A549 (cell line): ENCODE measurements at regions not wholly inside any gene's neighbourhood (a gene's known extent, or its start where the extent isn't known, plus 50 kb on each side); places are given as distances from the start of the nearest gene placed in this dataset.

Source experiments
- ATAC-seq, 2 experiments: fragments of 200-7000 bp in 1 of 2; fragments of >200 bp in 1 of 2; cut with Nextera tagmentation in 1 of 2; cut with Tn5 transposase in 1 of 2; 3 replicates each; pipeline versions ENCODE4 v1.8.0 to v1.9.1; 2018 to 2020; ENCODE audit warnings: mild to moderate bottlenecking in 1 of 2, moderate library complexity in 1 of 2
- CTCF ChIA-PET: fragments of 300-600 bp; sonication (Branson Sonifier 250); formaldehyde crosslinking; extraction: SDS; loops from one replicate; lab custom pipeline; 2021; ENCODE audit warnings: antibody characterized with exemption, inconsistent platforms; lab: Yijun Ruan, JAX
- POLR2A ChIA-PET: fragments of 350-600 bp; formaldehyde crosslinking; extraction: SDS; loops from one replicate; lab custom pipeline; 2021; ENCODE audit warnings: antibody characterized with exemption, inconsistent platforms; lab: Yijun Ruan, JAX
- DNase-seq, 2 experiments: peaks; one replicate each; pipeline versions ENCODE4 v3.0.0 to v3.0.0-alpha.2; 2011 to 2016; ENCODE audit warnings: low read depth in 1 of 2, low spot score in 1 of 2
- FAIRE-seq: peaks from 2 replicates; lab custom pipeline; 2011; peaks lifted over from hg19 to GRCh38; lab: Jason Lieb, UNC
- H3K27ac ChIP-seq, 2 experiments: fragments of >200 bp; sonication (Bioruptor Twin); formaldehyde crosslinking; 3 replicates each; pipeline ENCODE4 v1.5.1; 2016 to 2017
- H3K4me1 ChIP-seq: fragments of >200 bp; sonication (Bioruptor Twin); formaldehyde crosslinking; 3 replicates; pipeline ENCODE4 v1.6.1; 2016
- H3K4me2 ChIP-seq: fragments of >200 bp; sonication (Bioruptor Twin); formaldehyde crosslinking; 3 replicates; pipeline ENCODE4 v1.6.1; 2016
- H3K4me3 ChIP-seq: fragments of >200 bp; sonication (Bioruptor Twin); formaldehyde crosslinking; 3 replicates; pipeline ENCODE4 v1.5.1; 2016
- H3K9me3 ChIP-seq: fragments of >200 bp; sonication (Bioruptor Twin); formaldehyde crosslinking; 3 replicates; pipeline ENCODE4 v1.6.1; 2016
- BHLHE40 ChIP-seq: IDR thresholded peaks from 2 replicates; pipeline ENCODE4 v1.6.1; 2012; ENCODE audit warnings: low read depth, low read length, inconsistent platforms
- CBX2 ChIP-seq: fragments of 200-600 bp; sonication (generic); IDR thresholded peaks from 2 replicates; pipeline ENCODE4 v1.6.1; 2016; ENCODE audit warnings: low read depth, mild to moderate bottlenecking, borderline replicate concordance
- EP300 ChIP-seq, 2 experiments: fragments of >200 bp; sonication (Bioruptor Twin); formaldehyde crosslinking; IDR thresholded peaks; 2 replicates in 1 of 2; 3 replicates in 1 of 2; pipeline ENCODE4 v1.6.1; 2016 to 2017
- FOSB ChIP-seq: fragments of 250-450 bp; sonication (Bioruptor Pico); IDR thresholded peaks from 2 replicates; pipeline ENCODE4 v1.5.0; 2020; ENCODE audit warnings: mild to moderate bottlenecking, moderate library complexity
- HOXA7 ChIP-seq: fragments of 250-450 bp; sonication (Bioruptor Pico); IDR thresholded peaks from 2 replicates; pipeline ENCODE4 v1.5.0; 2020; ENCODE audit warnings: mild to moderate bottlenecking, moderate library complexity
- HOXB5 ChIP-seq: fragments of 250-450 bp; sonication (Bioruptor Pico); IDR thresholded peaks from 2 replicates; pipeline ENCODE4 v1.5.0; 2020; ENCODE audit warnings: mild to moderate bottlenecking, moderate library complexity
- JUN ChIP-seq, 2 experiments: fragments of >200 bp; sonication (Bioruptor Twin); formaldehyde crosslinking; IDR thresholded peaks; 2 replicates in 1 of 2; 3 replicates in 1 of 2; pipeline ENCODE4 v1.6.1; 2016 to 2017
- JUNB ChIP-seq: fragments of >200 bp; sonication (Bioruptor Twin); formaldehyde crosslinking; IDR thresholded peaks from 2 replicates; pipeline ENCODE4 v1.6.1; 2016
- KDM1A ChIP-seq: fragments of 200-600 bp; sonication (generic); IDR thresholded peaks from 2 replicates; pipeline ENCODE4 v1.6.1; 2016; ENCODE audit warnings: low read depth, mild to moderate bottlenecking
- MAFK ChIP-seq: fragments of 450-650 bp; IDR thresholded peaks from 2 replicates; pipeline ENCODE4 v1.6.1; 2014; ENCODE audit not compliant: partially characterized antibody
- MAZ ChIP-seq: fragments of 150-350 bp; IDR thresholded peaks from 2 replicates; pipeline ENCODE4 v1.6.1; 2014; ENCODE audit warnings: antibody characterized with exemption, low read depth, low read length, borderline replicate concordance
- RAD21 ChIP-seq, 2 experiments: fragments of >200 bp in 1 of 2; sonication (Bioruptor Twin) in 1 of 2; formaldehyde crosslinking in 1 of 2; IDR thresholded peaks in 1 of 2; conservative IDR thresholded peaks in 1 of 2; 2 replicates in 1 of 2; 3 replicates in 1 of 2; pipeline ENCODE4 v1.6.1; 2012 to 2018; ENCODE audit warnings: inconsistent platforms in 1 of 2
- RARB ChIP-seq: fragments of 250-450 bp; sonication (Bioruptor Pico); IDR thresholded peaks from 2 replicates; pipeline ENCODE4 v1.8.0; 2021; ENCODE audit warnings: mild to moderate bottlenecking, moderate library complexity
- RFX5 ChIP-seq: fragments of 450-650 bp; IDR thresholded peaks from 2 replicates; pipeline ENCODE4 v1.7.1; 2014; ENCODE audit warnings: antibody characterized with exemption, mild to moderate bottlenecking, moderate library complexity
- ZC3H11A ChIP-seq: fragments of 450-650 bp; IDR thresholded peaks from 2 replicates; pipeline ENCODE4 v1.6.1; 2014; ENCODE audit warnings: antibody characterized with exemption, mild to moderate bottlenecking
- ZFP36 ChIP-seq: fragments of 450-650 bp; IDR thresholded peaks from 2 replicates; pipeline ENCODE4 v1.6.1; 2014; ENCODE audit warnings: borderline replicate concordance; ENCODE audit not compliant: partially characterized antibody
- ZNF302 ChIP-seq: fragments of 250-450 bp; sonication (Bioruptor Pico); IDR thresholded peaks from 2 replicates; pipeline ENCODE4 v1.9.0; 2021; ENCODE audit warnings: inconsistent platforms, mild to moderate bottlenecking, moderate library complexity
- WGBS: methylation state at CpG from one replicate; pipeline ENCODE4 v1.1.6; 2017; ENCODE audit errors: missing lambda C conversion rate; 5-methylcytosine and 5-hydroxymethylcytosine counted together
- TF ChIP-seq, protein P1 (sequence below): fragments of 200-600 bp; sonication (generic); IDR thresholded peaks from 2 replicates; pipeline ENCODE4 v1.6.1; 2016; ENCODE audit warnings: antibody characterized with exemption, mild to moderate bottlenecking, moderate library complexity
- TF ChIP-seq, protein P2 (sequence below): fragments of >200 bp; sonication (Bioruptor Twin); formaldehyde crosslinking; IDR thresholded peaks from 3 replicates; pipeline ENCODE4 v1.6.1; 2016
- TF ChIP-seq, protein P3 (sequence below): IDR thresholded peaks from 2 replicates; pipeline ENCODE4 v1.6.1; 2012

- ATAC-seq (no peak), DNase-seq (no peak), FAIRE-seq (no peak)
- Histone ChIP-seq H3K4me3 (no peak overlapping the region), H3K9me3 (no peaks in the 10 kb centered on the region), H3K4me2 (no peak overlapping the region), H3K4me1 (no peaks in the 10 kb centered on the region), H3K27ac (no peak overlapping the region)
- CTCF ChIA-PET = no interaction called here
- TF ChIP-seq HOXB5 (no peak), CBX2 (no peak), EP300 (IDR thresholded peaks at IDR 0.05) (no peak), HOXA7 (no peak), RAD21 (conservative IDR thresholded peaks at IDR 0.05 in 1 of 2, IDR thresholded peaks at IDR 0.05 in 1 of 2) (no peak), JUN (IDR thresholded peaks at IDR 0.05) (no peak), RFX5 (no peak)
- WGBS = 2% methylated on average over 5 of the region's 5 CpGs
- POLR2A ChIA-PET = no interaction called here
Observed at GRCh38 chr10:2048337-2048973, 311.1 kb upstream of the ADARB2 start.

- H3K27ac ChIP-seq = no peak overlapping the region
- 17% methylated on average over 3 of the region's 3 CpGs for WGBS
- no peaks in the 10 kb centered on the region for H3K9me3 ChIP-seq
- H3K4me1 ChIP-seq = no peaks in the 10 kb centered on the region
- FAIRE-seq (no peak), DNase-seq (no peak), ATAC-seq (no peak)
- ChIA-PET POLR2A (no interaction called here), CTCF (no interaction called here)
- no peak overlapping the region for H3K4me2 ChIP-seq
- no peak overlapping the region for H3K4me3 ChIP-seq
- TF ChIP-seq, protein P1, sequence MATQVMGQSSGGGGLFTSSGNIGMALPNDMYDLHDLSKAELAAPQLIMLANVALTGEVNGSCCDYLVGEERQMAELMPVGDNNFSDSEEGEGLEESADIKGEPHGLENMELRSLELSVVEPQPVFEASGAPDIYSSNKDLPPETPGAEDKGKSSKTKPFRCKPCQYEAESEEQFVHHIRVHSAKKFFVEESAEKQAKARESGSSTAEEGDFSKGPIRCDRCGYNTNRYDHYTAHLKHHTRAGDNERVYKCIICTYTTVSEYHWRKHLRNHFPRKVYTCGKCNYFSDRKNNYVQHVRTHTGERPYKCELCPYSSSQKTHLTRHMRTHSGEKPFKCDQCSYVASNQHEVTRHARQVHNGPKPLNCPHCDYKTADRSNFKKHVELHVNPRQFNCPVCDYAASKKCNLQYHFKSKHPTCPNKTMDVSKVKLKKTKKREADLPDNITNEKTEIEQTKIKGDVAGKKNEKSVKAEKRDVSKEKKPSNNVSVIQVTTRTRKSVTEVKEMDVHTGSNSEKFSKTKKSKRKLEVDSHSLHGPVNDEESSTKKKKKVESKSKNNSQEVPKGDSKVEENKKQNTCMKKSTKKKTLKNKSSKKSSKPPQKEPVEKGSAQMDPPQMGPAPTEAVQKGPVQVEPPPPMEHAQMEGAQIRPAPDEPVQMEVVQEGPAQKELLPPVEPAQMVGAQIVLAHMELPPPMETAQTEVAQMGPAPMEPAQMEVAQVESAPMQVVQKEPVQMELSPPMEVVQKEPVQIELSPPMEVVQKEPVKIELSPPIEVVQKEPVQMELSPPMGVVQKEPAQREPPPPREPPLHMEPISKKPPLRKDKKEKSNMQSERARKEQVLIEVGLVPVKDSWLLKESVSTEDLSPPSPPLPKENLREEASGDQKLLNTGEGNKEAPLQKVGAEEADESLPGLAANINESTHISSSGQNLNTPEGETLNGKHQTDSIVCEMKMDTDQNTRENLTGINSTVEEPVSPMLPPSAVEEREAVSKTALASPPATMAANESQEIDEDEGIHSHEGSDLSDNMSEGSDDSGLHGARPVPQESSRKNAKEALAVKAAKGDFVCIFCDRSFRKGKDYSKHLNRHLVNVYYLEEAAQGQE = no peak
- no peak for TF ChIP-seq ZC3H11A
Observed at GRCh38 chr10:2047679-2048078, 310.4 kb upstream of the ADARB2 start.

DNA sequence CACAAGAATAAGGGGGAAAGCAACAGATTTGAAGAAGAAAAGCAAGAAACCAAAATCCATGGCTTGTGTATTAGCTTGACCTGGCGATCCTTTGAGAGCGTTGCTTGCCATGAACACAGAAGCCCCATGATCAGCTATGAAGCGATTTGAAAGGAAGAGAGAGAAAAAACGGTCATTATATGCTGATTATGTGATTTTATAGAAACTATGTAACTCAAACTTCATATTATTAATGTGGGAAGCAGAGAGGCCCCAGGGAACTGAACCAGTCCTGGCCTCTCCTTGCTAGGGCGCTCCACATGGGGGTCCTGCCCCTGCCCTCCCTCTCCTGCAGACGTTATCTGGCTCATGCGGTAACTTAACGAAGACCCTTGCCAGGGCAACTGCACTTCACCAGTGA lies 306.1 kb upstream of the ADARB2 start:
- no peak overlapping the region for H3K27ac ChIP-seq
- POLR2A ChIA-PET = no interaction called here
- TF ChIP-seq, protein P2, sequence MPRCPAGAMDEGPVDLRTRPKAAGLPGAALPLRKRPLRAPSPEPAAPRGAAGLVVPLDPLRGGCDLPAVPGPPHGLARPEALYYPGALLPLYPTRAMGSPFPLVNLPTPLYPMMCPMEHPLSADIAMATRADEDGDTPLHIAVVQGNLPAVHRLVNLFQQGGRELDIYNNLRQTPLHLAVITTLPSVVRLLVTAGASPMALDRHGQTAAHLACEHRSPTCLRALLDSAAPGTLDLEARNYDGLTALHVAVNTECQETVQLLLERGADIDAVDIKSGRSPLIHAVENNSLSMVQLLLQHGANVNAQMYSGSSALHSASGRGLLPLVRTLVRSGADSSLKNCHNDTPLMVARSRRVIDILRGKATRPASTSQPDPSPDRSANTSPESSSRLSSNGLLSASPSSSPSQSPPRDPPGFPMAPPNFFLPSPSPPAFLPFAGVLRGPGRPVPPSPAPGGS = no peak
- TF ChIP-seq KDM1A (no peak), FOSB (no peak), HOXA7 (no peak), EP300 (IDR thresholded peaks at IDR 0.05) (no peak), BHLHE40 (no peak), MAFK (peak; percentile 4), MAZ (no peak)
- no peaks in the 10 kb centered on the region for H3K9me3 ChIP-seq
- FAIRE-seq (no peak), ATAC-seq (no peak), DNase-seq (no peak)
- H3K4me1 ChIP-seq = no peaks in the 10 kb centered on the region
- no peak overlapping the region for H3K4me3 ChIP-seq
- 14% methylated on average over 6 of the region's 8 CpGs for WGBS
- CTCF ChIA-PET = no interaction called here
- H3K4me2 ChIP-seq = no peak overlapping the region

- TF ChIP-seq EP300 (IDR thresholded peaks at IDR 0.05) (no peak), ZFP36 (no peak), ZNF302 (CRISPR knock-in tag) (no peak), RARB (CRISPR knock-in tag) (no peak), JUNB (no peak)
- TF ChIP-seq, protein P3, sequence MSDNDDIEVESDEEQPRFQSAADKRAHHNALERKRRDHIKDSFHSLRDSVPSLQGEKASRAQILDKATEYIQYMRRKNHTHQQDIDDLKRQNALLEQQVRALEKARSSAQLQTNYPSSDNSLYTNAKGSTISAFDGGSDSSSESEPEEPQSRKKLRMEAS = no peak
- TF ChIP-seq, all 56 proteins: peak for 0
- DNase-seq (no peak), ATAC-seq (no peak), FAIRE-seq (no peak)
- WGBS = 0% methylated on average over 2 of the region's 2 CpGs
- Histone ChIP-seq H3K4me1 (no peaks in the 10 kb centered on the region), H3K9me3 (no peaks in the 10 kb centered on the region), H3K4me3 (no peak overlapping the region), H3K4me2 (no peak overlapping the region), H3K27ac (no peak overlapping the region)
- ChIA-PET POLR2A (no interaction called here), CTCF (no interaction called here)
Observed at GRCh38 chr10:2038036-2038435, 300.7 kb upstream of the ADARB2 start.
